Inflammatory macrophage treated with lipopolysaccharide for 4 hours (primary cell): ENCODE measurements at regions not wholly inside any gene's neighbourhood (a gene's known extent, or its start where the extent isn't known, plus 50 kb on each side); places are given as distances from the start of the nearest gene placed in this dataset.
"Not testable (repeated sequence)": the region's sequence is repeated elsewhere in the genome, so short reads cannot be mapped to it uniquely, and the experiment has no call there.

Source experiments
- DNase-seq: peaks from one replicate; pipeline ENCODE4 v3.0.0-alpha.2; 2020

DNA sequence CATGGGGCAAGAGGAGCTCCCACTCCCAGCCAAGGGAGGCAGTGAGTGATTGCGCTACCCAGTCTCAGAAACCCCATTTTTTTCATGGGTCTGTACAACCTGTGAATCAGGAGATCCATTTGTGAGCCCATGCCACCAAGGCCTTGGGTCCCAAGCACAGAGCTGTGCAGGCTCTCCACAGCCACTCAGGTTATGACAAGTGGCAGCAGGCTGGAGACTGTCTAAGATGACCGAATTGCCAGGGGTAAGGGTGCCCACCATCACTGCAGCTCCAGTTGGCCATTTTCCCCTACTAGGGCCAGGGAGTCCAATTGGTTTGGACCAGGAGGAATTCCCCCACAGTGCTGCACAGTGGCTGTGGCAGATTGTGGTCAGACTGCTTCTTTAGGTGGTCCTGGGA lies 407.5 kb upstream of the KLHL4 start:
- no peak for DNase-seq

DNA sequence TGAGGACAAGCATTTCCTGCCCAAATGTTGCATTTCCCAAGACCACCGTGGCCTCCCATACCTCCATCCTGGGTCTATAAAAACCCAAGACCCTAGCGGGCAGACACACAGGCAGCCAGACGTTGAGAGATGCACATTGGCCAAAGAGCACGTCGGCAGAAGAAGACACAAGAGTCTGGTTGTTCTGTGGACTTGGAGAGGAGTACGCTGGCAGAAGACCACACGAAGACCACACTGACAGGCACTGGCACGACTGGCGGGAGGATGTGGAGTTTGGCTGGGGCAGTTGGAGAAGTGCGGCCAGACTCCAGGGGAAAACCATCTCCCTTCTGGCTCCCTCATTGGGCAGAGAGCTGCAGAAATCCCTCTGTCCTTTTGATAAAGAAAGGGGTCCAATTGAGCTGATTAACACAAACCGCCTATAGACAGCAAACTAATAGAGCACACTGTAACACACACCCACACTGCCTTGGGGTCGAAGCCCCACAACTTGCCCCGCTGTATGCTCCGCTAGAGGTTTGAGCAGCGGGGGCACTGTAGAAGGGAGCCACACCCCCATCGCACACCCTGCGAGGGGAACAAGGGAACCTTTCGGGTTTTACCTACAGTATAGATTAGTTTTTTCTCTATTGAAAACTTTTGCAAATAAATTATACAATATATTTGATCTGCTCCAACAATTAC lies 376.7 kb upstream of the KLHL4 start:
- no peak for DNase-seq

DNA sequence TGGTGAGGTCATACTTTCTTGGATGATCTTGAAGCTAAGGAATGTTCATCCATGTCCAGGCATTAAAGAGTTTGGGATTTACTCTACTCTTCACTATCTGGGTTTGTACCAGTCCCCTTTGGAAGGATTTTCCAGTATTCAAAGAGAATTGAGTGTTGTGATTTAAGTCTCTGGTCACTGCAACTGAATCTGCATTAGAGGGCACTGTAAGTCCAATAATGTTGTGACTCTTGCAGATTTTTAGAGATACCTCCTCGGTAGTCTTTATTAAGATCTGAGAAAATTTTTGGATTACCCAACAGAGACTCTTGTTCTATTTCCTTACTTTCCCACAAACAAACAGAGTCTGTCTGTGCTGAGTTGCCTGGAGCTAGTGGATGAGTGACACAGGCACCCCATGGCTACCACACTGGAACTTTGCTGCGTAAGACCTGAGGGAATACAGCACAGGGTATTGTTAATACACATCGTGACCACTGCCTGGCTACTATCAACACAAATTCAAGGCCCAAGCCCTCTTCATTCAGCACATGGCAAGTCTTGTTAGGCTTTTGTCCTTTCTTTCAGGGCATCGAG lies 357.1 kb upstream of the KLHL4 start:
- DNase-seq = no peak

DNA sequence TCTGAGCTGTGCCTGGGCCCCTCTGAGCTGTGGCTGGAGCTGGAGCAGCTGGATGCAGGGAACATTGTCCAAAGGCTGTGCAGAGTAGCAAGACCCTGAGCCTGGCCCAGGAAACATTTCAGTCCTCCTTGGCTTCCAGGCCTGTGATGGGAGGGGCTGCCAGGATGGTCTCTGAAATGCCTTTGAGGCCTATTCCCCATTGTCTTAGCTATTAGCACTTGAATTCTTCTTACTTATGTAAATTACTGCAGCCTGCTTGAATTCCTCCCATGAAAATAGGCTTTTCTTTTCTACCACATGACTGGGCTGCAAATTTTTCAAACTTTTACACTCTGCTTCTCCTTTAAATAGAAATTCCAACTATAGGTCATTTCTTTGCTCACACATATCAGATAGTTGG lies 349.8 kb upstream of the KLHL4 start:
- DNase-seq = no peak

GRCh38 chrX:87178009-87178408 lies 339.6 kb upstream of the KLHL4 start:
- DNase-seq = not testable (repeated sequence)
